ENCODE measurements at regions not wholly inside any gene's neighbourhood (a gene's known extent, or its start where the extent isn't known, plus 50 kb on each side); places are given as distances from the start of the nearest gene placed in this dataset.

DNA sequence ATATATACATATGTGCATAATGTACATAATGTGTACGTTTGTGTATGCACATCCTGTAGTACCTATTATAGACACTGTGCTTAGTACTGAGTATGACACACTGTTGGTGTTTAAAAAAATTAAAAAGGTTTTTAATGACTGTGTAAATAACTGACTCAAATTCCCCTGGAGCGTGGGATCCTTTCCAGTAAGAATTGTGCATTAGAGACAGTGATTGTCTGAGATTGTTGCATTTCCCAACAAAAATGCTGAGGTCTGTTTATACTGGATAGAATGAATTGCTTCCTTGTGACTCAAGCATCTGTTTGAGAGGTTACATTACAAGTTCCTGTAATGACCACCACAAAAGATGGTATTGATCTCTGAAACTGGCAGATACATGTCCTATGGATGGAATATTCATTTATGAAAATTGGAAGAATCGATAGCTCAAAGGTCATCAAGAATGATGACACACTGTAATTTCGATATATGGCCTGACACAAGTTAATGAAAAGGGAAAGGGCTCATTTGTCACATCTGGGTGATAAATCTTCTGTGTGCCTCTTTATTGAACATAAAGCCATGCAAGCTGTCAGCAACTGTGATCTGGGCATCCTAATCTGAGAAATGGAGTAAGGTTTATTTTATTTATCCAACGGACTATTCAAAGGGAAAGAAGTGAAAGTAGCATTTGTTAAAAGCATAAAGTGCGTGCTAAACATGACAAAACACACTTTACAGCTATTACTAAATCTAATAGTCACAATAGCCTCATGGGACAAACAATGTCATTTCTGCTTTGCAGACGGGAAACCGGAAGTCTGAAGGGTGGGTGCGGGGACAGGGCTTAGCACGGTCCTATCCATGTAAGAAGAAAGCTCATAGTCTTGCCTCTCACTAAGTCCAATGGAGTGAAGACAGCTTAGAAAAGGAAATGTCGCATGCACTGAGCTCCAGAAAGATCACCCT is 228.8 kb downstream of the CDH11 start:
- DNase-seq = no peak

DNA sequence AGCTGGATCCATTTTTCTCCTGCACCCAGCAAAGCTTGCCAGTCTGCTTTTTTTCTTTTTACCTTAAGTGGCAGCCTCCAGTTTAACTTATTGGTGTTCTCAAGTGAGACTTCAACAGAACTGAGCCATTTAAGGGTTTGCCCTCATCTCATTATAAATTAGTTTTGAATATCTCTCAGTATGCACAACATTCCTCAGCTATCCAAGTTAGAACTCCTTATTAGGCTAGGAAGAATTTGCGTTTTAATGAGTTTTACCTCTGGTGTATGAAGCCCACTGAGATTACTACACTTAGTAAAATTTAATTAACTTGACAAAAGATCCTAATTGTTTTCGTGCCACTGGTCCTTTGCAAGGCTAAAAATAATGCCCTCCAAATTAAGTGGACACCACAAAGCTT is 232.4 kb downstream of the CDH11 start:
- no peak for DNase-seq

DNA sequence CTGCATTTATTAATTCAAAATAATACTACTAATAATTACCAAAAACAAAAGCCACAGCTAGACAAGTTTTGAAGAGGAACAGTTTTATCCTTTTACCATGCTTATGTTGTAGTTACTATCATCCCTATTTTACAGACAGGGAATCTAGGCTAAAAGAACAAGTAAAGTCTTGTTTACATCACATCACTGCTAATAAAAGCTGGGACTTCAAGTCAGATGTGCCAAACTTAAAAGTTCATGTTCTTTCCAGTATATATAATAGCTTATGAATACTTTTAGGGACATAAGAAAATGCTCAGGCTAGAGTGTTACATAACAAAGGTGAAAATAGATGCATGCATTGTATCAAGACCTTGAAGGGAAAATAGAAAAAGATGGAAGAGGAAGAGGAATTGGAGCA is 234.2 kb downstream of the CDH11 start:
- no peak for DNase-seq

DNA sequence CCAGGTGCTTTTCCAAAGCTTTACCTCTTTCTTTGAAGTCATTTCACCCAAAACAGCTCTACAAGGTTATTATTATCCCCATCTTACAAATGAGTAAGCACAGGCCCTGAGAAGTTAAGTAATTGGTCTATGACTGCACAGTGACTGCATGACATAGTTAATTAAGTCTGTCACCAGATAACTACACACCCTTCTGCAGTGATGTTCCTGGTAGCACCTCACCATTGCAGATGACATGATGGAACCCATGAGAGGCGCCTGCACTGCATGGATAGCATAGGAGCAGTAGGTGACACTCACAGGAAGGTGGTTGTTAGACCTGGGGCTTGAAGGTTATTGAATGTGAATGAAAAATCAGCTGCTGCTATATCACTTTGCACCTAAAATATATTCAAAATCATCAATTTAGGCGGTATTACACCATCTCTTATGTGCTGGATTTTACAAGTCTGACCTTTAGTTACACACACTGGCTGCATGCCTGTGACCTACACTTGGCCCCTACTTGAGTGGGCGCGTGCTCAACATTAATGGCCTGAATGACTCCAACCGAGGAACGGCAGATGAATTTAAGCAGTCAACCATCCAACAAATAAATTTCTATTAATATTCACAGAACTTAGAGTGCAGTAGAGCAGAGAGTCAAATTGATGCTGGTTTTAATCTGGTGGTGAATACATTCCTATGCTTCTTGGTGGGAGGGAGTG is 239.6 kb downstream of the CDH11 start:
- no peak for DNase-seq

DNA sequence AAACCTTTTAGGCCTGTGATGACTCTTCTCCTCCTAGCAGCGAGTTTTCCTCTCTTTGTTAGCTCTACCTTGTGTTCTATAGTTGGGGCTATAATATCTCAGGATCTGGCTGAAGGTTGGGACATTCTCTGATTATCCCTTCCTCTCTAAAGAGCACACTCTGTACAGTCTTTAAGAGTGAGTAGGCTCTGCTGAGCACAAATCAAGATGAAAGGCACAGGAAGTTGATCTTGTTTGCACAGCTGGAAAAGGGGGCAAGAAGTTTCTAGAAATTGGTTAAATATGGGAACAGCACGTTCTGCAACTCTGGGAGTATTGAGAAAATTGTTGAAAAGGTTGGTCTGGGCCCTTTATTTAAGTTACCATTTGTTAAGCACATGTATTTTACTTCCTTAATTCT is 240.9 kb downstream of the CDH11 start:
- no peak for DNase-seq

DNA sequence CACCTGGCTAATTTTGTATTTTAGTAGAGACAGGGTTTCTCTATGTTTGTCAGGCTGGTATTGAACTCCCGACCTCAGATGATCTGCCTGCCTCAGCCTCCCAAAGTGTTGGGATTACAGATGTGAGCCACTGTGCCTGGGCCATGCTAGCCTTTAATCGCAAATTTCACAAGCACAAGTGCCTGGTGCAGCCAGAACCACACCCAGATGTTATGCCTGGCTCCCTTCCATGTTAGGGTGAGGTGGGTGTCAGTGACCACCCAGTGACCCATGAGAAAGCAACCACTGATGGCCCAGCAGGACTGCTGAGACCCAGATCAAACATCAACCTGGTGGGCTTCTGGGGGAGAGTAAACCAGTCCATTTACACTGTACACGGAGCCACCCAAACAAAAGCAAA is 241.9 kb downstream of the CDH11 start:
- no peak for DNase-seq

DNA sequence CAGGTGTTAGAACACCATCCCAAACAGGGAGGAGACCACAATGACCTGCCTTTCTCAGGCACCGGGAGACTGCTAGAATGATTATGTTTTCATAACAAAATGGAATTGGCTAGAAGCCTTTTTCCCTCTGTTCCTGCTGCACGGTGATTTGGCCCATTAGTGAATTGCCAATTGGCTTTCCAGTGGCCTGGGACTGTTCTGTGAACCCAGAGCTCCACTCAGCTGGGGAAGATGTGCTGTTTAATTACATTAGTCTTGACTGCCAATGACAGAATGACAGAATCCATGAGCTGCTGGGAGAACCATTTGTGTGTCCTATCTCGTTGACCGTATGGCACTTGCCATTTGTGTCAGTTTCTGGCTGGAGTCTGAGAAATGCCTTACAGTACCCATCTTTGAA is 242.9 kb downstream of the CDH11 start:
- DNase-seq = no peak

DNA sequence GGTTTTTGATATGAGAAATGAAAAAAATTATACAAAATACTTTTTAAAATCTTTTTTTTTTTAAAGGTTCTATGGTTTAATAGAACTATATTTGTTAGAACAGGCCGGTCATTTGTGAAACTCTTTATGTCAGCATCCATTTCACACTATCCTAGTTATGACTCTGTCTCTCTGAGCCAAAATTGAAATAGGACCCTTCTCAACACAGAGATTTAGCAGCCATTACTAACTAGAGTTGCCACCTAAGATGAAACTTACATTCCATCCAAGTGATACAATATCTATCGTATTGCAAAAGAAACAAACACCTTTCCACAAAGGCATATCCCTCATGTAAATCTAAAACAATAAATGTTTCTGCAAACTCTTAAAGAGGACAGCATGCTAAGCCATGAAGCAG is 249.8 kb downstream of the CDH11 start:
- no peak for DNase-seq

DNA sequence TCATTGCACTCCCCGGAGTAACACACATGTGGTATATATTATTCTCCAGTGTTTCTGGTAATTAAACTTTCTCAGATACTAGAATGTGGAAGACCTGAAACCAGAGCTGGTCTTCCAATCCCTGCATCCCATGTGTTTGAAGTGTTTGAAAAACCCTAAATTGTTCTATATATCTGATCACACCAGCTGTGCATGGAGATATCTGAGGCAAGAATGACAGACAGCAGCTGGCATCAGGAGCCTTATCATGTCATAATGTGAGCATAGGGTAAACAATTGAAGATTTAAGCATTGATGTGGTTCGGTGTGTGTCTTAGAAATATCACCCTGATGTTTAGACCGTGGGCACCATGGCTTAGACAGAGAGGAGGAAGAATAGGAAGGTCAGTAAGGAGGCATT is 251.0 kb downstream of the CDH11 start:
- DNase-seq = no peak

DNA sequence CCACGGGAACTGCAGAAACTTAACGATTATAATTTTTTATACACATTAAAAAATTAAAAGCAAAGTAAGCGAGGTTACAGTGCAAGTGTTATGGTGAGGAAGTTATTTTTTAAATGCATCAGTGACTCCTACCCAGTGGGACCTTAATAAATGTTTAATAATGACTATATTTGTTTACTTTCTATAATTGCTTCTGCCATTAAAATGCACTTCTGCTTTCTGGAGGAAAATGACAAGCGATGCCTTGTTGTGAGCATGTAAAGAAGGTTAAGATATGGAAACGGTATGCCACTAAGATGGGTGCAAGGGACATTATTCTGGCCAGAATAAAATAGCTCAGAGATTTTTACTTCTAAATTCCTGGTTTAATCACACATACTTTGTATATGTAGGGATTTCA is 252.1 kb downstream of the CDH11 start:
- no peak for DNase-seq

DNA sequence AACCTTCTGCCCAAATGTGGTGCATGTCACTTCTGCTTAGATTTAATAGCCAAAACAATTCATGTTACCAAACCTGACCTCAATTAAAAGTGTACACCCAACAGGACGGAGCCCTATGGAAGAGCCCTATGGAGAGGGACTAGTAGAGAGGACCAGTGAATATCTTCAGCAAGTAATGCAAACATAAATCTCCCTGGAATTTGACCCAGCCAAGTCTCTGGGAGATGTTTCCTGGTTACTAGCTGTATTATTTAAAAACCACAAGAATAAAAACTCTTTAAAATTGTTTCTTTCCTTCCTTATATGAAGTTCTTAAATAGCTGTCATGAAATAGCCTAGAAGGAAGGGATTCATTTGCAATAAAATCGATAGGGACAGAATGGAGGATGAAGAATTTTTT is 255.8 kb downstream of the CDH11 start:
- no peak for DNase-seq

DNA sequence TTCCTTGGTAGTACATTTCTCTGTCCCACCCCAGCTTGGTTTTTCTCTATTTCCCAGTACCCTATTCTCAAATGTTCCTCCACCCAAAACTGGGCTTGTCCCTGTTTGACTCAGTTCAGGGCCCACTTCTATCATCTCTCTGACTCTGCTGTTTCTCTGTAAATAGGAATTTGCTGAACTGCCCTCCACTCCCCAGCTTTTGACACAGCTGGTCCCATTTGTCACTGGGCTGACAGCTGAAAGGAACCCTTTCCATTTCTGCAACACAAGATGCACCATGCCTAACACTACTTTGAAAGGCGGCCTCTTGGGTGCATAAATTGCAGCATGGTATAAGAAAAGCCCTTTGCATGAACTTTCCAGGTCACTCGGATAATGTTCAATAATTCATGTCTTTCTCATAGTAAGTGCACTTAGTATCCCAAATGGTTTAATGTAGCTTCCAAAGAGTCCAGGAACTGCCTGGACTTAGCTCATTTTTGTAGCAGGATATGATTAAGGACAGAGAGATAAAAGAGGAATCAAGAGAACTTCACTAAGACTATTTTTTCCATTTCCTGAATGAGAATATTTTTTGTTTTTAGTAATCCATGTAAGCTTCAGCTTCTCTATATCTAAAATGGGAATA is 256.7 kb downstream of the CDH11 start:
- DNase-seq = no peak

DNA sequence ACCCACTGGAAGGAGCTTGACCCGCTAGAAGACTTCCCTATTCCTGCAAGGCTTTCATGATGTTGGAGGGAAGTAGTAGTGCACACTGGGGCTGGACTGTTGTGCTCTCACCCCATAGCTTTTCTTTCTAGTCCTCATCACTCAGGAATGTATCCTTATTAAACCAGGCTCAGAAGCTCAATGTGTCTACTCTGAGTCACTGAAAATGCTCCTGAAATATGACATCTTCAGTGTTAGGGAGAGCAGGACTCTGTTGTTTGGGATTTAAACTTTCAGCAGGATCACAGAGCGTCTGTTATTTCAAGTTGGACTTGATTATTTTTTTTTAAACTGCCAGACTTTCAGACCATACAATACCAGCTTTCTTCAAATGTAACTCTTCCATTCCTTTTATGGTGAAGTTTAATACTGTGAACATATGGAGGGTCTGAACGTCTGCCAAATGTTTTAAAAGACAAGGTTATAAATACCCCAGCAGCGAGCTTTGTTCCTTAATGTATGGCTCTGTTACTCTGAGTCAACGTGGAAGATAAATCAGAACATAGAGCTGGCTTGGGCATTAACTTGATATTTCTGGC is 257.5 kb downstream of the CDH11 start:
- no peak for DNase-seq

DNA sequence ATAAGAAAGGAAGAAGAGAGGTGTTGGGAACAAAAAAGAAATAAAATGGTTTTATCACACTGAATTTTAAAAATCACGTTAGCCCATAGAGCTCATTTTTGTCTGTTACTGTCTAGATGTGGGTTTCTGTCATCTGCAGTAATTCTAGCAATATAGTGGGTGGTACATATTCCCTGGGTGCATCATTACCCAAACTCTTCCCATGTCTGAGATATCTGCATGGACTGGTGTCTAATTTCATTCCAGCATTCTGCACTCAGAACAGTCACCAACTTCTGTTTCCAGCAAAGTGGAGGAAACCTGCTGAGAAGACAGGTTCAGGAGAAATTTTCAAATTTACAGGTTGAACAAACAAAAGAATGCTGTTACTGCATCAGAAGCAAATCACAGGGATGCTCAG is 263.8 kb downstream of the CDH11 start:
- DNase-seq = no peak

DNA sequence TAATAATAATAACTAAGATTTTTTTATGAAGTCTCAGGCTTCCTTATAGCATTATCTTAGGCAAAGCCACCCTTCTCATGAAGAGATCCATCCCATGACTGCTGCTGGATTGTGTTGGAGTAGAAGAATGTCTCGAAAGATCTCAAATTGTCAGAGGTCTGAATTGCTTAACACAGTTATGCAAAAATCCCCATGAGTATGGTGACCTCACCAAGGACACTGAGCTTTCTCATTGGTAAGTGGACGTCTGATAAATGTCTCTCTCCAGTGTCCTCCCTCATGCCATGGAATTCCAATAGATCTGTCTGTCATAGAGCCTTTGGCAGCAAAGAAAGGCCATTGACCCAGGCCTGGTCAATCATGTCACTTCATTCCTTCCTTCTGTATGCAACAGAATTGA is 264.5 kb downstream of the CDH11 start:
- no peak for DNase-seq

DNA sequence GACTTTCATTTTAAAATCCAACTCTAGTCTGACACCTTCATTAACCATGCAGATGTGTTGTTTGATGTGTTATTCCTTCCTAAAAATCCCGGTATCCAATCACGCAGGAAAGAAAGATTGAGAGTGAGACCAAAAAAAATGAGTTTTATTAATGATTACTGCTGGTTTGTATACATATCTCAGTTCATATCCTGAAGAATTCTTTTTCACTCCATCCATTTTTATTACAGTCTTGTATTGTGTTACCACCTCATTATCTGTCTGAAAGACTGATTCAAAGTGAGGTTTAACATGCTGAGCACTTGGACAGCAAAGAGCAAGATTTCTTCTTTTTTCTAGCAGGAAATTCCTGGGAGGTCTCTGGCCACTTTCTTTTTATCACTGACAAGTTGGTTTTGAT is 268.3 kb downstream of the CDH11 start:
- DNase-seq = no peak

DNA sequence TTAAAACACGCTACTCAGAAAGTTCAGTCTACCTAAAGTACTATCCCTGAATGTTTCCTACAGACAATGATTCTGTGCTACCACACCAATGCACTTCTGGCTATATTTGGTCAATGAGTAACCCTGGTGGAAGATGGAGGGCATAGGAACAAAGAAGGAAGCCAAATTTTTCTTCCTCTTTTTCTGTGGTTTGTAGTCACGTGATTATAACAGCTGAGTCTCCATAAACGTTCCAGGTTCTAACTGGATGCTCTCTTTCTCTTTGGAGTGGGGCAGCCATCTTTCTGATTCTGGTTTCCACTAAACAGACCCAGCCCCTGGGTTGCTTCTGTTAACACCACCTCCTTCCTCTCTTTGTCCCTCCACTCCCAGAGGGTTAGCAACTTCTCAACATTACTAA is 274.9 kb downstream of the CDH11 start:
- DNase-seq = peak; percentile 41

DNA sequence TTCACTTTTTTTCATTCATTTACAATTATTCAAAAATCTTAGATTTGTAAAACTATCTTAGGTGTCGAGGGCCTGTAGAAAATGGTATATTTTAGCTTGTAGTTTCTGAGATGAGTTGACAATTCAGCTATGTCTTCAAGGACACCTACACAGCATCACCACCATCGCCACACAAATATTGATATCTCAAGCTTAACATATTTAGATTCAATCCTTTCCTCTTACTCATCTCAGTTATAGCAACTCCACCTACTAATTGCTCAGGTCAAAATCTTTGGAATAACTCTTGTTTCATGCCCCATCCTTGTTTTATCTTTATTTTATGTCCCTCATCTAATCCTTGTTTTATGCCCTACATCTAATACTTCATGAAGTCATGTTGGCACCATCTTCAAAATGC is 276.8 kb downstream of the CDH11 start:
- no peak for DNase-seq

DNA sequence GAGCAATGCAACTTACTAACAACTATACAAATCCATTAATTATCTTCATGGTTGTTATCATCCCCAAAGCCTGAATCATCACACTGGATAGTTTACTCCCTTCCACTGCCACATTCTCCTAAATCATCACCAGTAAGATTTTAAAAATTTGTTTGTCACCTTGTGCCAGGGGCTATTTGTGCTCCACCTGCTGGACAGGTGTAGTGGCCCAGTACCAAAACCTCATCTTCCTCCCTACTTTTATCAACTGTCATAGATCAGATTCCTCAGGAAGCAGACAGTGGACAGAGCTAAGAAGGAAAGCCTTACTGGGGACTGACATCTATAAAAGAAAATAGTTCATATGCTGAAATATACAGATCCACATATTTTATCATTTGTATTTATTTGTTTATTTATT is 280.4 kb downstream of the CDH11 start:
- DNase-seq = no peak

DNA sequence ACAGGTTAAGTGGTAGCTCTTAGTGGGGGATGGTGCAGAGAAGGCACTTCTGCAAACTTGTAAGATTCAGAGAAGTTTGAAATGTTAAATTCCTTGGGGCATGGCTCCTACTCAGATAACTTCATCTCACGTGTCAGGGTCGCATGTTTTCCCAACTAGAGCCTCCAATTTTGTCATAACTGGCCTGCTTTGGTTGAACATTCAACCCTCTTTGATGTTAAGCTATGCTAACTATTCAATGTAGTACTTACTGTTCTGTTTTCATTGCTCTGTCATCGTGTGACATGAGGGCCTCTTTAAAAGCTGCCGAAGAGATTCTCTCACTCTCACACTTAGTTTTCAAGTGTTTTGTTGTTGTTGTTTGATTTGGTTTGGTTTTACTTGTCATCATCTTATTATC is 280.8 kb downstream of the CDH11 start:
- no peak for DNase-seq

DNA sequence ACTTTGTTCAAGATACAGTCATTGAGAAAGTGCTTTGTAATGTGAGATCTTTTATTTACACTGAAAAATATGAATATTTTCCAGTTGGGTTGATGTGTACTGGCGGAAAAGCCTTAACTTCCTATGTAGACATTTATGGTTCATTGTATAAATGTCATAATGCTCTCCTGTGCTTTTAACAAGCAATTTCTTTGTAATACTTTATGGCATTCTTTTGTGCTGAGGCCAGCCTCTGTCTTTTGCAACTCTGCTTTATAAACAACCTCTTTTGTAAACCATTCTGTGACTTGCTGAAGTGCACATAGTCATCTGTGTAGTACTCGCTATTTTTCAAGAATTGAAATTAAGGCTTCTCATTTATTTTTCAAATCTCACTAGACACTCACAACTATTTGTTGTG is 291.2 kb downstream of the CDH11 start:
- DNase-seq = no peak

DNA sequence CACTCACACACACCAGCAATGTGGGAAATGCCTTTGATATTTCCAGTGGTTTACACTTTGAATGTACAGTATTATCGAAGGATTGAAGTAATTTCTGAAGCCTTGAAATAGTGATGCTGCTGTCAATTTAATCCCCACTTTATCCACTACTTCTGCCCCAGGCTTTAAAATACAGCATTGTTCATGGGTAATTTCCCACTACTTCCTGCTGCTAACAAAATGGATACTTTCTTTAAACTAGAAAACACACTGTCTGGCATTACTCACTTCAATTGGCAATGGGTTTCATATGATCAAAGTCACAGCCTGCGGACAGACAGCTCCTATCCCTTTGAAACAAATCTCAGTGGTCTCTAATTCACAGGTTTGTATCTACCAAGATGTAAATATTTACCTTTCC is 292.2 kb downstream of the CDH11 start:
- no peak for DNase-seq

DNA sequence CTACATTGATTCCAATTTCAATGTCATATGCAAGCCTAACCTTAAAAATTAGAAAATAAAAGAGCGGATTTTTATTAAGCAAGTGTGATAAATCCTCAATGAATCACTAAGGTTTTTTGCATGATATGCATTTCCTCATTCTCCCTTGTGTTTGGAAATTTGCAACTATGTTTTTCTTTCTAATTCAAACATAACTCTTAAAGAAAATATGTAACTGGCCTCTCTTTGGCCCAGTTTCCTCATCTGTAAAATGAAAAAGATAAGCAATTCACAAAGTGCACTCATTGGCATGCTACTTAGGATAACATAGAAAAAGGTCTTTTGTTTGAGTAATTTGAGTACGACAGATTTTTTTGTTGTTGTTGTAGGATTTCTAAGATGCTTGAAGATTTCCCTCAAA is 295.5 kb downstream of the CDH11 start:
- DNase-seq = no peak

Measured in MV-4-11 (cell line).